ENCODE measurements at regions not wholly inside any gene's neighbourhood (a gene's known extent, or its start where the extent isn't known, plus 50 kb on each side); places are given as distances from the start of the nearest gene placed in this dataset.
A peak's percentile ranks its signal among the peaks of the same experiment; 100 is the strongest.
"Not testable (repeated sequence)": the region's sequence is repeated elsewhere in the genome, so short reads cannot be mapped to it uniquely, and the experiment has no call there.

- DNase-seq = no peak
These were observed 230.5 kb downstream of the TM9SF2 start for GRCh38 chr13:99731747-99732146.

- DNase-seq = no peak
These were observed 229.1 kb downstream of the TM9SF2 start for GRCh38 chr13:99730403-99730802.

- no peak for DNase-seq
These were observed 228.5 kb downstream of the TM9SF2 start for GRCh38 chr13:99729745-99730144.

- not testable (repeated sequence) for DNase-seq
These were observed 226.4 kb downstream of the TM9SF2 start for GRCh38 chr13:99727651-99728050.

GRCh38 chr13:99726282-99726894, 225.1 kb downstream of the TM9SF2 start:
- no peak for DNase-seq

GRCh38 chr13:99725644-99726043, 224.4 kb downstream of the TM9SF2 start:
- no peak for DNase-seq

GRCh38 chr13:99724633-99725517, 223.6 kb downstream of the TM9SF2 start:
- DNase-seq = no peak

GRCh38 chr13:99723878-99724277, 222.6 kb downstream of the TM9SF2 start:
- DNase-seq = no peak

- DNase-seq = no peak
These were observed 221.7 kb downstream of the TM9SF2 start for GRCh38 chr13:99722931-99723330.

GRCh38 chr13:99722338-99722818, 221.1 kb downstream of the TM9SF2 start:
- no peak for DNase-seq

GRCh38 chr13:99721606-99722337, 220.5 kb downstream of the TM9SF2 start:
- no peak for DNase-seq

GRCh38 chr13:99717959-99718674, 216.8 kb downstream of the TM9SF2 start:
- no peak for DNase-seq

GRCh38 chr13:99709134-99709533, 207.9 kb downstream of the TM9SF2 start:
- no peak for DNase-seq

GRCh38 chr13:99704390-99704789, 203.1 kb downstream of the TM9SF2 start:
- peak; percentile 74 for DNase-seq

- DNase-seq = no peak
These were observed 202.6 kb downstream of the TM9SF2 start for GRCh38 chr13:99703908-99704307.

GRCh38 chr13:99702687-99703319, 201.5 kb downstream of the TM9SF2 start:
- no peak for DNase-seq

GRCh38 chr13:99700468-99700867, 199.2 kb downstream of the TM9SF2 start:
- DNase-seq = no peak

GRCh38 chr13:99698816-99699099, 197.5 kb downstream of the TM9SF2 start:
- DNase-seq = no peak

- DNase-seq = no peak
These were observed 196.9 kb downstream of the TM9SF2 start for GRCh38 chr13:99698010-99698815.

GRCh38 chr13:99695857-99696256, 194.6 kb downstream of the TM9SF2 start:
- no peak for DNase-seq

- DNase-seq = no peak
These were observed 192.8 kb downstream of the TM9SF2 start for GRCh38 chr13:99693852-99694611.
